Dermis microvascular lymphatic vessel endothelial cell (primary cell): ENCODE measurements at regions not wholly inside any gene's neighbourhood (a gene's known extent, or its start where the extent isn't known, plus 50 kb on each side); places are given as distances from the start of the nearest gene placed in this dataset.

Experiments
- DNase-seq, 2 donors: peaks; one replicate each; pipeline versions ENCODE4 v3.0.0 to v3.0.0-alpha.2; 2010; ENCODE audit warnings: low read depth in 2 of 2

DNA sequence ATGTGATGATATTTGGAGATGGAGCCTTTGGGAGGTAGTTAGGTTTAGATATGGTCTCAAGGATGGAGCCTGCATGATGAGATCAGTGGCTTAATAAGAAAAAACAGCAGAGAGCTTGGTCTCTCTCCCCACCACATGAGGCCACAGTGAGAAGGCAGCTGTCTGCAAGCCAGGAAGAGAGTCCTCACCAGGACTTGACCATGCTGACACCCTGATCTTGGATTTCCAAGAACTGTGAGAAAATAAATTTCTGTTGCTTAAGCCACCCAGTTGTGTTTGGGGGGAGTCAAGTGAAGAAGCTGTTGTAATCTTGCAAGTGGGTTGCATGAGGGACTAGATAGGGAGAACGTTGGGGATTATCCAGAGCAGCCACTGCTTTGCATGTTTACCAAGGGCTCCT lies 62.3 kb upstream of the TNFAIP8L3 start:
- DNase-seq, result no peak

DNA sequence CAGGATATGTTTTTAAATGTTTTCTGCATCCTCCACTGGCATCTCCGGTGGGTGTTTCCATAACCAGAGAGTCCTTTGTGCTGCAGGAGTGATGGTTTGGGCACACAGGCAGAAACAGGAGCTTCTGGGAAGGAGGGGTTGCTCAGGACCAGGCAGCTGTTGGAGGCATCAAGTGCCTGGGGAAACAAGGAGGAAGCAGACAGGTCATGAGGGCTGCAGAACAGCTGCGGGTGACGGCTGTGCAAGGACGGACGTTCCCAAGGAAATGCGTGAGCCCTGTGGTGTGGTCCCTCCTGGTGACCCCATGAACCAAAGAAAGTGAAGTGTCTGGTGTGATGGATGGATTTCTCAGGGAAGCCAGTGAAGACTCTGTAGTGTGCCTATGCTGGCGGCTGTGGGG lies 61.2 kb upstream of the TNFAIP8L3 start:
- peak in 1 of 2 donors; percentile 75 for DNase-seq

DNA sequence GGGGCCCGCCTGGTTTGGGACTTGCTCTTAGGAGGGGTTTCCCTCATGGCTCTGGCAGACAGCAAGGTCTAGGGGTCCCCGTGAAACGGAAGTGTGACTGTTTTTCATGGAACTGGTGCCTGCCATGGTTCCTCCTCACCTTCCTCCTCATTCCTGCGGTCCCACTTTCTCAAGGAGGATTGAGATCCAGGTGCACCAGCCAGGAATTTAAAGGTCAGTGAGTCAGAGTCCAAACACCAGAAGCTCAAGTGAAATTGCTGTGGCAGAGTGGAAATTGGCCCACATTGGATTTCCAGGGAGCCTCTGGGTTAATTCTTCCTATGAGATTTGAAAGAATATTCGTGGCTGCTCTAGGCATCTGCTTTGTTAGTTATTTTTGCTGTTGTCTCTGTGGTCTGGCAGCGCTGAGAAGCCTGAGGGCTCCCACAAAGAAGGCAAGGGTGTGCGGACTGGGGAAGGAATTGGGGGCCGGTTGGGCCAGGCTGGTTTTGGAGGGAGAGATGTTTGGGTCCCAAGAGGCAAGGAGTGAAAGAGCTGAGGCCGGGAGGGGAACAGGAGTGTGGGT lies 60.4 kb upstream of the TNFAIP8L3 start:
- peak in 1 of 2 donors; percentile 18 for DNase-seq
